Neural cell (in vitro differentiated cells): ENCODE measurements at regions not wholly inside any gene's neighbourhood (a gene's known extent, or its start where the extent isn't known, plus 50 kb on each side); places are given as distances from the start of the nearest gene placed in this dataset.

ENCODE experiments used
- H2AFZ ChIP-seq: fragments of 200-600, 300-800 bp; sonication (generic), shearing (Covaris generic); 2 replicates; pipeline ENCODE4 v1.6.0; 2014; ENCODE audit warnings: low read depth, mild to moderate bottlenecking, antibody characterized with exemption, low read length, moderate library complexity
- H3F3A ChIP-seq: fragments of 200-600 bp; shearing (Covaris generic); 2 replicates; pipeline ENCODE4 v1.6.1; 2016; ENCODE audit warnings: mild to moderate bottlenecking, moderate library complexity, mixed read lengths, antibody characterized with exemption, low read length; ENCODE audit not compliant: insufficient read depth, poor library complexity, severe bottlenecking
- H3K27ac ChIP-seq: fragments of 200-600, 300-800 bp; sonication (generic), shearing (Covaris generic); 2 replicates; pipeline ENCODE4 v1.5.1; 2014; ENCODE audit warnings: mild to moderate bottlenecking, low read length, moderate library complexity
- H3K27me3 ChIP-seq: fragments of 300-800, 200-600 bp; sonication (generic), shearing (Covaris generic); 2 replicates; pipeline ENCODE4 v1.6.0; 2014; ENCODE audit warnings: mild to moderate bottlenecking, low read depth, low read length, moderate library complexity; ENCODE audit not compliant: insufficient read depth
- H3K36me3 ChIP-seq: fragments of 300-800, 200-600 bp; sonication (generic), shearing (Covaris generic); 2 replicates; pipeline ENCODE4 v1.5.1; 2014; ENCODE audit warnings: mild to moderate bottlenecking, antibody characterized with exemption, low read length, moderate library complexity; ENCODE audit not compliant: insufficient read depth
- H3K4me2 ChIP-seq: fragments of 300-800, 200-600 bp; sonication (generic), shearing (Covaris generic); 2 replicates; pipeline ENCODE4 v1.6.0; 2014; ENCODE audit warnings: mild to moderate bottlenecking, low read length
- H3K4me3 ChIP-seq: fragments of 300-800, 200-600 bp; sonication (generic), shearing (Covaris generic); 2 replicates; pipeline ENCODE4 v1.5.1; 2014; ENCODE audit warnings: mild to moderate bottlenecking, low read length, moderate library complexity
- H3K79me2 ChIP-seq: fragments of 200-600 bp; shearing (Covaris generic); replicated peaks from 2 replicates; pipeline ENCODE4 v1.6.0; 2014; ENCODE audit warnings: mild to moderate bottlenecking, low read length, moderate library complexity; ENCODE audit not compliant: insufficient read depth
- H3K9ac ChIP-seq: fragments of 300-800, 200-600 bp; sonication (generic), shearing (Covaris generic); 2 replicates; pipeline ENCODE4 v1.6.1; 2016; ENCODE audit warnings: mild to moderate bottlenecking, low read length, mixed read lengths
- H3K9me2 ChIP-seq: fragments of 200-600 bp; shearing (Covaris generic); 2 replicates; pipeline ENCODE4 v1.6.1; 2016; ENCODE audit warnings: mild to moderate bottlenecking, low read length, mixed read lengths; ENCODE audit not compliant: insufficient read depth
- H3K9me3 ChIP-seq: fragments of 200-600, 300-800 bp; sonication (generic), shearing (Covaris generic); 2 replicates; pipeline ENCODE4 v1.6.1; 2016; ENCODE audit warnings: mild to moderate bottlenecking, mixed run types, low read length, moderate library complexity, mixed read lengths
- H4K20me1 ChIP-seq: fragments of 200-600 bp; shearing (Covaris generic); 2 replicates; pipeline ENCODE4 v1.6.1; 2016; ENCODE audit warnings: mild to moderate bottlenecking, mixed run types; ENCODE audit not compliant: insufficient read depth
- EP300 ChIP-seq: fragments of 450-650 bp; conservative IDR thresholded peaks from 2 replicates; pipeline ENCODE4 v1.6.1; 2014; ENCODE audit warnings: antibody characterized with exemption, mild to moderate bottlenecking, moderate library complexity; ENCODE audit not compliant: poor library complexity, severe bottlenecking
- EZH2 ChIP-seq: fragments of 200-600, 300-800 bp; shearing (Covaris generic), sonication (generic); IDR thresholded peaks from 2 replicates; pipeline ENCODE4 v1.6.1; 2014; ENCODE audit warnings: antibody characterized with exemption, low read length, borderline replicate concordance, mild to moderate bottlenecking; ENCODE audit not compliant: insufficient read depth, poor library complexity, severe bottlenecking
- MXI1 ChIP-seq: fragments of 450-650 bp; conservative IDR thresholded peaks from 2 replicates; pipeline ENCODE4 v1.6.1; 2014; ENCODE audit warnings: antibody characterized with exemption, mild to moderate bottlenecking; ENCODE audit not compliant: poor library complexity, severe bottlenecking
- POLR2AphosphoS5 ChIP-seq: IDR thresholded peaks from 2 replicates; pipeline ENCODE4 v1.6.1; 2012
- RAD21 ChIP-seq: fragments of 450-650 bp; conservative IDR thresholded peaks from 2 replicates; pipeline ENCODE4 v1.6.1; 2014; ENCODE audit warnings: antibody characterized with exemption, mild to moderate bottlenecking, moderate library complexity
- SMC3 ChIP-seq: fragments of 450-650 bp; conservative IDR thresholded peaks from 2 replicates; pipeline ENCODE4 v1.6.1; 2014; ENCODE audit warnings: antibody characterized with exemption, mild to moderate bottlenecking, moderate library complexity; ENCODE audit not compliant: poor library complexity
- TAF1 ChIP-seq: IDR thresholded peaks from 2 replicates; pipeline ENCODE4 v1.6.1; 2012; ENCODE audit warnings: low read depth
- TF ChIP-seq, protein P1 (sequence below): fragments of 450-650 bp; IDR thresholded peaks from 2 replicates; pipeline ENCODE4 v1.5.1; 2014; ENCODE audit warnings: antibody characterized with exemption, mild to moderate bottlenecking, moderate library complexity; ENCODE audit not compliant: poor library complexity, severe bottlenecking
- TF ChIP-seq, protein P2 (sequence below): IDR thresholded peaks from 2 replicates; pipeline ENCODE4 v1.6.1; 2012; ENCODE audit warnings: borderline replicate concordance

DNA sequence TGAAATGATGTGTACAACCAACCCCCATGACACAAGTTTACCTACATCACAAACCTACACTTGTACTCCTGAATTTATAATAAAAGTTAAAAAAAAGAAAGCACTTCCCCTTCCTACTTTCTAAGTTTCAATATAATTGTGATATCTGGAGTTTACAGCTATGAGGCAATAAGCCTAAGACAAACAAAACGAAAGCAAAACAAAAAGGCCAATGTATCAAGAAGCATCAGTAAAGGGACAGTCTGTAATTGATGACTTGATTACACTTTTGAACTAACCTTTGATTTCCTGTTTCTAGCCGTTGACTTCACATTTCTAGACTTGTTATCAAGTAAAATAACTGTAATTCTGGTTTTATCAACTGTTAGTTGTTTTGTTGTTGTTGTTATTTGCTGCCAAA lies 187.5 kb upstream of the CNTN3 start:
- Histone ChIP-seq H3K9me3 (no peaks in the 10 kb centered on the region), H3K9me2 (no peaks in the 10 kb centered on the region), H3F3A (no peaks in the 10 kb centered on the region), H3K9ac (no peak overlapping the region), H4K20me1 (no peaks in the 10 kb centered on the region), H3K27me3 (no peaks in the 10 kb centered on the region), H3K4me3 (no peak overlapping the region), H3K4me2 (no peak overlapping the region), H3K36me3 (no peaks in the 10 kb centered on the region), H3K27ac (no peak overlapping the region), H3K79me2 (no peaks in the 10 kb centered on the region), H2AFZ (no peak overlapping the region)
- TF ChIP-seq EZH2 = no peak
- TF ChIP-seq TAF1 = no peak
- TF ChIP-seq MXI1 = no peak
- TF ChIP-seq, protein P1, sequence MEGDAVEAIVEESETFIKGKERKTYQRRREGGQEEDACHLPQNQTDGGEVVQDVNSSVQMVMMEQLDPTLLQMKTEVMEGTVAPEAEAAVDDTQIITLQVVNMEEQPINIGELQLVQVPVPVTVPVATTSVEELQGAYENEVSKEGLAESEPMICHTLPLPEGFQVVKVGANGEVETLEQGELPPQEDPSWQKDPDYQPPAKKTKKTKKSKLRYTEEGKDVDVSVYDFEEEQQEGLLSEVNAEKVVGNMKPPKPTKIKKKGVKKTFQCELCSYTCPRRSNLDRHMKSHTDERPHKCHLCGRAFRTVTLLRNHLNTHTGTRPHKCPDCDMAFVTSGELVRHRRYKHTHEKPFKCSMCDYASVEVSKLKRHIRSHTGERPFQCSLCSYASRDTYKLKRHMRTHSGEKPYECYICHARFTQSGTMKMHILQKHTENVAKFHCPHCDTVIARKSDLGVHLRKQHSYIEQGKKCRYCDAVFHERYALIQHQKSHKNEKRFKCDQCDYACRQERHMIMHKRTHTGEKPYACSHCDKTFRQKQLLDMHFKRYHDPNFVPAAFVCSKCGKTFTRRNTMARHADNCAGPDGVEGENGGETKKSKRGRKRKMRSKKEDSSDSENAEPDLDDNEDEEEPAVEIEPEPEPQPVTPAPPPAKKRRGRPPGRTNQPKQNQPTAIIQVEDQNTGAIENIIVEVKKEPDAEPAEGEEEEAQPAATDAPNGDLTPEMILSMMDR = no peak
- TF ChIP-seq EP300 = no peak
- TF ChIP-seq SMC3 = no peak
- no peak for TF ChIP-seq RAD21
- TF ChIP-seq, protein P2, sequence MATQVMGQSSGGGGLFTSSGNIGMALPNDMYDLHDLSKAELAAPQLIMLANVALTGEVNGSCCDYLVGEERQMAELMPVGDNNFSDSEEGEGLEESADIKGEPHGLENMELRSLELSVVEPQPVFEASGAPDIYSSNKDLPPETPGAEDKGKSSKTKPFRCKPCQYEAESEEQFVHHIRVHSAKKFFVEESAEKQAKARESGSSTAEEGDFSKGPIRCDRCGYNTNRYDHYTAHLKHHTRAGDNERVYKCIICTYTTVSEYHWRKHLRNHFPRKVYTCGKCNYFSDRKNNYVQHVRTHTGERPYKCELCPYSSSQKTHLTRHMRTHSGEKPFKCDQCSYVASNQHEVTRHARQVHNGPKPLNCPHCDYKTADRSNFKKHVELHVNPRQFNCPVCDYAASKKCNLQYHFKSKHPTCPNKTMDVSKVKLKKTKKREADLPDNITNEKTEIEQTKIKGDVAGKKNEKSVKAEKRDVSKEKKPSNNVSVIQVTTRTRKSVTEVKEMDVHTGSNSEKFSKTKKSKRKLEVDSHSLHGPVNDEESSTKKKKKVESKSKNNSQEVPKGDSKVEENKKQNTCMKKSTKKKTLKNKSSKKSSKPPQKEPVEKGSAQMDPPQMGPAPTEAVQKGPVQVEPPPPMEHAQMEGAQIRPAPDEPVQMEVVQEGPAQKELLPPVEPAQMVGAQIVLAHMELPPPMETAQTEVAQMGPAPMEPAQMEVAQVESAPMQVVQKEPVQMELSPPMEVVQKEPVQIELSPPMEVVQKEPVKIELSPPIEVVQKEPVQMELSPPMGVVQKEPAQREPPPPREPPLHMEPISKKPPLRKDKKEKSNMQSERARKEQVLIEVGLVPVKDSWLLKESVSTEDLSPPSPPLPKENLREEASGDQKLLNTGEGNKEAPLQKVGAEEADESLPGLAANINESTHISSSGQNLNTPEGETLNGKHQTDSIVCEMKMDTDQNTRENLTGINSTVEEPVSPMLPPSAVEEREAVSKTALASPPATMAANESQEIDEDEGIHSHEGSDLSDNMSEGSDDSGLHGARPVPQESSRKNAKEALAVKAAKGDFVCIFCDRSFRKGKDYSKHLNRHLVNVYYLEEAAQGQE = no peak
- no peak for TF ChIP-seq POLR2AphosphoS5

DNA sequence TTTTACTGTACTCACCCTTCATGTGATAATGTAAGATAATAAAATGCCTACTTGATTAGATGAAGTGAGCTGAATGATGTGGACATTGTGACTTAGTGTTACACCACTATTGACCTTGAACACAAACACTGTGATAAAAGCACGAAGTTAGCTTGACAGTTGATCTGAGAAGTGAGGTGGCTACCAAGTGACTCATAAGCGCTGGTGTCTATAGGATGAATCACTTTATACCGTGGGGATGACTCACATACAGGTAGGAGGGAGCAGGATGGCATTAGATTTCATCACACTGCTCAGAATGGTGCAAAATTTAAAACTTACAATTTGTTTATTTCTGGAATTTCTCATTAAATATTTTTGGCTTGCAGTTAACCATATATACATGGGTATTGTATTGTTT lies 174.7 kb upstream of the CNTN3 start:
- H3K4me2 ChIP-seq = no peak overlapping the region
- no peak overlapping the region for H3K9ac ChIP-seq
- H3K79me2 ChIP-seq = no peaks in the 10 kb centered on the region
- TF ChIP-seq RAD21 = no peak
- H3K27ac ChIP-seq = peak overlapping the region; percentile 94
- H2AFZ ChIP-seq = no peak overlapping the region
- H3F3A ChIP-seq = peaks cover 6% of the 10 kb centered on the region
- no peaks in the 10 kb centered on the region for H3K36me3 ChIP-seq
- H3K4me3 ChIP-seq = no peak overlapping the region
- no peaks in the 10 kb centered on the region for H3K27me3 ChIP-seq
- H4K20me1 ChIP-seq = no peaks in the 10 kb centered on the region
- H3K9me2 ChIP-seq = no peaks in the 10 kb centered on the region
- no peaks in the 10 kb centered on the region for H3K9me3 ChIP-seq

DNA sequence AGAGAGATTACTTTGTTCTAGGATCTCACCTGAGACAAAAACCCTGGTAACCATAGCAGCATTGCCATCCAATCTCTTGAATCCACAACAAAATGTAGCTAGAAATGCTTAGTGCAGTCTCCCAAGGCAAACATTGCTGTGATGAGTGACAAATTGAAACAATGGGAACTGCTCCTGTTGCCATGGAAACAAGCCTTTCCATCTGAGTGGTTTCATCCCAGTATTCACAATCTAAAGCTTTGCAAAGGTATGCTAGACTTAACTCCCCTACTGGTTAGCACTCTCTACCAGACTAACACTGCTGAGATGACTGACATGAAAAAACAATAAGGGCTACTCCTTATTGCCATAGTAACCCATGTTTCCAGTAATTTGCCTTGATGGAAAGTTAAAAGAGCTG lies 172.6 kb upstream of the CNTN3 start:
- Histone ChIP-seq H3K4me3 (peak overlapping the region; percentile 5), H3K27me3 (no peaks in the 10 kb centered on the region), H3K79me2 (no peaks in the 10 kb centered on the region), H3K27ac (peak overlapping the region; percentile 94), H3K4me2 (peak overlapping the region; percentile 58), H3K36me3 (no peaks in the 10 kb centered on the region), H3F3A (peaks cover 6% of the 10 kb centered on the region), H3K9ac (peak overlapping the region; percentile 43), H4K20me1 (no peaks in the 10 kb centered on the region), H3K9me2 (no peaks in the 10 kb centered on the region), H3K9me3 (no peaks in the 10 kb centered on the region), H2AFZ (no peak overlapping the region)
- TF ChIP-seq MXI1 (peak; percentile 49), SMC3 (peak; percentile 61), EP300 (peak; percentile 95), POLR2AphosphoS5 (peak; percentile 51), EZH2 (no peak), TAF1 (no peak), RAD21 (peak; percentile 69)
- TF ChIP-seq, protein P2 = peak; percentile 41
- TF ChIP-seq, protein P1 = peak; percentile 54
